ENCODE measurements at regions not wholly inside any gene's neighbourhood (a gene's known extent, or its start where the extent isn't known, plus 50 kb on each side); places are given as distances from the start of the nearest gene placed in this dataset.

DNA sequence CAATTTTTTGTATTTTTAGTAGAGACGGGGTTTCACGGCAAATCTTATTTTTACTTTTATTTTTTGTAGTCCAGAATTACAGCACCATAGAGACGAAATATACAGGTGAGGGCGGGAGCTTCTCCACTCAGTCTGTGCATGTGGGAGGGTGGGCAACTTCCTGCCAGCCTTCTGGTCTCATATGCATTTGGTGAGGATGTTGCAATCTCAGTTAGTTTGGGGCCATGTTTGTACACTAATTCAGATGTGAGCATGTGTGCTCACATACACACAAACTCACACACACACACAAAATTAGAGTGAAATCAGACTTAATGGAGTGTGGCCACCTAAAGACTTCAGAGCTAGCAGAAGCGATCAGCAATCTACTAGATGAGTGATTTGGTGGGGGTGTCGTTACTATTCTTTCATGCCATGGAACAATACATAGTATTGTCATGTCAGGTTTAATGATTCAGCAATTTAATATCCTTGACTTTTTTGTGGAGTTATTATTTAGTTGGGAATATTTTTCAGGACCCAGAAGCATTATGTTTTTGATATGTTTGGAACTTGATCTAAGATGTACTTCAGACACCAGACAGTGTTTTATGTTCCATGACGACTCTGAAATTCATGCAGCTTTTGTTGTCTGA, 78.0 kb upstream of the BMP2 start:
- Histone ChIP-seq H3K79me2 (ENCODE audit: control insufficient read depth, insufficient read depth, low read length) (no peaks in the 10 kb centered on the region), H3K4me3 (no peak overlapping the region), H3K27ac (ENCODE audit: control insufficient read depth, insufficient read depth) (no peak overlapping the region), H3K36me3 (ENCODE audit: control insufficient read depth in 2 of 2, insufficient read depth in 2 of 2, low read length in 1 of 2) (no peaks in the 10 kb centered on the region), H2AFZ (ENCODE audit: control insufficient read depth, low read depth, low read length) (no peak overlapping the region), H3K4me2 (ENCODE audit: control insufficient read depth, insufficient read depth) (no peak overlapping the region), H4K20me1 (ENCODE audit: control insufficient read depth, insufficient read depth) (no peaks in the 10 kb centered on the region), H3K9me3 (replicated peaks; ENCODE audit: control insufficient read depth, insufficient read depth, low read length) (no peaks in the 10 kb centered on the region), H3K9ac (ENCODE audit: control insufficient read depth, insufficient read depth, low read length) (no peak overlapping the region), H3K27me3 (replicated peaks in 1 of 2; ENCODE audit: control insufficient read depth in 2 of 2, insufficient read depth in 2 of 2, low read length in 1 of 2) (no peaks in the 10 kb centered on the region), H3K4me1 (ENCODE audit: control insufficient read depth, insufficient read depth, low read length) (no peaks in the 10 kb centered on the region)
- FAIRE-seq = no peak
- ChIA-PET CTCF (interaction anchor here (1.2 kb wide), 1 partner anchor 96 kb away, joined by 3 read pairs; no protein-coding TSS in a partner anchor), POLR2A (no interaction called here), RAD21 (ENCODE audit: unreplicated experiment) (no interaction called here), SMC1A (ENCODE audit: uncharacterized antibody, unreplicated experiment) (no interaction called here)
- no peak for DNase-seq (ENCODE audit: low read depth, low spot score)
- intact Hi-C loops (cut with micrococcal nuclease; ENCODE audit: unreplicated experiment) (no loop called here), in situ Hi-C loops (cut with MboI) (no loop called here)
- 52% methylated on average over 7 of the region's 7 CpGs for WGBS (ENCODE audit: insufficient coverage, insufficient replicate concordance, low lambda C conversion rate, missing lambda C conversion rate)
- BruUV-seq (replicated peaks) = no TSS peak
- TF ChIP-seq JUNB (IDR thresholded peaks at IDR 0.05) (no peak), BACH1 (IDR thresholded peaks at IDR 0.05; ENCODE audit: borderline replicate concordance) (no peak), POLR2AphosphoS2 (IDR thresholded peaks at IDR 0.05; ENCODE audit: low read depth, low read length) (no peak), BHLHE40 (IDR thresholded peaks at IDR 0.05; ENCODE audit: borderline replicate concordance in 1 of 2, low read depth in 2 of 2, low read length in 1 of 2) (no peak), POLR2A (IDR thresholded peaks at IDR 0.05; ENCODE audit: low read depth, low read length) (no peak), EZH2 (IDR thresholded peaks at IDR 0.05; ENCODE audit: borderline replicate concordance, control insufficient read depth, low read depth, low read length) (no peak), SRF (IDR thresholded peaks at IDR 0.05; ENCODE audit: low read depth in 2 of 2, low read length in 2 of 2) (no peak), RFX5 (IDR thresholded peaks at IDR 0.05; ENCODE audit: low read depth, low read length) (no peak), ZBED1 (IDR thresholded peaks at IDR 0.05; ENCODE audit: borderline replicate concordance) (no peak), RUNX3 (IDR thresholded peaks at IDR 0.05; ENCODE audit: low read length) (no peak), TCF3 (IDR thresholded peaks at IDR 0.05; ENCODE audit: borderline replicate concordance, insufficient read depth, low read depth, low read length) (no peak), SREBF1 (IDR thresholded peaks at IDR 0.05; ENCODE audit: low read length) (no peak), EP300 (IDR thresholded peaks at IDR 0.05; ENCODE audit: borderline replicate concordance in 1 of 2, control insufficient read depth in 1 of 2, low read depth in 2 of 2, low read length in 2 of 2) (no peak)
- TF ChIP-seq, protein P1, sequence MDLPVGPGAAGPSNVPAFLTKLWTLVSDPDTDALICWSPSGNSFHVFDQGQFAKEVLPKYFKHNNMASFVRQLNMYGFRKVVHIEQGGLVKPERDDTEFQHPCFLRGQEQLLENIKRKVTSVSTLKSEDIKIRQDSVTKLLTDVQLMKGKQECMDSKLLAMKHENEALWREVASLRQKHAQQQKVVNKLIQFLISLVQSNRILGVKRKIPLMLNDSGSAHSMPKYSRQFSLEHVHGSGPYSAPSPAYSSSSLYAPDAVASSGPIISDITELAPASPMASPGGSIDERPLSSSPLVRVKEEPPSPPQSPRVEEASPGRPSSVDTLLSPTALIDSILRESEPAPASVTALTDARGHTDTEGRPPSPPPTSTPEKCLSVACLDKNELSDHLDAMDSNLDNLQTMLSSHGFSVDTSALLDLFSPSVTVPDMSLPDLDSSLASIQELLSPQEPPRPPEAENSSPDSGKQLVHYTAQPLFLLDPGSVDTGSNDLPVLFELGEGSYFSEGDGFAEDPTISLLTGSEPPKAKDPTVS (IDR thresholded peaks at IDR 0.05; ENCODE audit: low read depth, low read length) = no peak
- TF ChIP-seq, protein P2, sequence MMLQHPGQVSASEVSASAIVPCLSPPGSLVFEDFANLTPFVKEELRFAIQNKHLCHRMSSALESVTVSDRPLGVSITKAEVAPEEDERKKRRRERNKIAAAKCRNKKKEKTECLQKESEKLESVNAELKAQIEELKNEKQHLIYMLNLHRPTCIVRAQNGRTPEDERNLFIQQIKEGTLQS (IDR thresholded peaks at IDR 0.05; ENCODE audit: borderline replicate concordance, extremely low read depth, low read depth, low read length) = no peak
- ATAC-seq = no peak

Data from GM12878 (cell line).